ENCODE measurements at regions not wholly inside any gene's neighbourhood (a gene's known extent, or its start where the extent isn't known, plus 50 kb on each side); places are given as distances from the start of the nearest gene placed in this dataset.

- Histone ChIP-seq H3K4me1 (ENCODE audit: insufficient read depth, low read length, poor library complexity, severe bottlenecking) (no peaks in the 10 kb centered on the region), H3K27me3 (ENCODE audit: insufficient read depth, low read length, poor library complexity, severe bottlenecking) (no peaks in the 10 kb centered on the region), H3K9ac (ENCODE audit: low read depth, low read length, poor library complexity, severe bottlenecking) (no peak overlapping the region), H3K9me2 (replicated peaks; ENCODE audit: low read depth, low read length) (no peaks in the 10 kb centered on the region), H3F3A (ENCODE audit: low read depth) (no peaks in the 10 kb centered on the region), H4K20me1 (ENCODE audit: insufficient read depth, low read length, poor library complexity, severe bottlenecking) (no peaks in the 10 kb centered on the region), H3K9me3 (ENCODE audit: insufficient read depth, low read depth, low read length) (no peaks in the 10 kb centered on the region; the same call in 1 of the 2 replicates), H3K4me2 (ENCODE audit: low read depth, low read length, poor library complexity, severe bottlenecking) (no peak overlapping the region), H3K79me2 (ENCODE audit: insufficient read depth, low read length) (no peaks in the 10 kb centered on the region), H2AFZ (ENCODE audit: low read length) (no peak overlapping the region), H3K36me3 (ENCODE audit: insufficient read depth, low read length) (no peaks in the 10 kb centered on the region), H3K4me3 (ENCODE audit: low read length, poor library complexity, severe bottlenecking) (no peak overlapping the region)
- no peak for TF ChIP-seq EZH2phosphoT487 (IDR thresholded peaks at IDR 0.05; ENCODE audit: borderline replicate concordance)
Measured at GRCh38 chr10:35942057-35942456, 300.0 kb upstream of the FZD8 start.

DNA sequence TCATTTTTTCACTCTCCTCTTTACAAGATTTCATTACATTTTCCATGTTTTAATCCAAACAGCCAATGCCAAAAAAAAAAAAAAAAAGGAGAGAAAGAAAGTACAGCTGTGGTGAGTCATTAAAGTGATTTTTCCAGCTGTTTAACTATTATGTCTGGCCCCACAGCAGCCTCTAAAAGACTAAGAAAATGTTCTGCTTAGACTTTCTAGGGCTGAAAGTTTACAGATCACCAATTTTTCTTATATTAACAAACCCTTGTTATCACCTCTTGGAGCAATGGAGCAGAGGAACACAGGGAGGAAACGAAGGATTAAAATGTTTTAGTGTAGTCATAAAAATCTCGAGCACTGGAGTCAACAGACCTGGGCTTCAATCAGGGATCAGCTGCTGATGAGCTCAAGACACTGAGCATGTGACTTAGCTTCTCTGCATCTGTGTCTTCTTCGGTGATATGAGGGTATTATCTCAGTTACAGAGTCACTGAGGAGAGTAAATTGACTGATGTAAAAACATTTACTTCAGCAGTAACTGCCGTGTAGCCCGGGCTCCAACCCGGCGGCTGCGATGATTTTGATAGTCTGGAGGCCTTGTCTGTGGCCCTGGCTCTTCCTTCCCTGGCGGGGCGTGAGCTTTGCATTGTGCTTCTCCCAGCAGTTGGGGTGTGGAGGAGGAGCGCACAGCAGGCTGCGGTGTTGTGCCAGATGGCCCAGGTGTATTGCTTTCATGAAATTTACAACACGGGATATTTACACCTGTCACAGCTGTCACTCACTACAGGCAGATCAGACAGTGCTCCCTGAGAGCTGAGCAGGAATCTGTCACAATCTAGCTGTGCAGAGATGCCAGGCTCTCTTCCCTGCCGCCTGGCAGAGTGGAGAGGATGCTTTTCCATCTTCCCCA, 298.3 kb upstream of the FZD8 start:
- Histone ChIP-seq H4K20me1 (ENCODE audit: insufficient read depth, low read length, poor library complexity, severe bottlenecking) (no peaks in the 10 kb centered on the region), H3K9ac (ENCODE audit: low read depth, low read length, poor library complexity, severe bottlenecking) (no peak overlapping the region), H3K9me3 (ENCODE audit: insufficient read depth, low read depth, low read length) (no peaks in the 10 kb centered on the region; the same call in 1 of the 2 replicates), H3K9me2 (replicated peaks; ENCODE audit: low read depth, low read length) (no peaks in the 10 kb centered on the region), H3K36me3 (ENCODE audit: insufficient read depth, low read length) (no peaks in the 10 kb centered on the region), H3K27me3 (ENCODE audit: insufficient read depth, low read length, poor library complexity, severe bottlenecking) (no peaks in the 10 kb centered on the region), H3K4me3 (ENCODE audit: low read length, poor library complexity, severe bottlenecking) (no peak overlapping the region), H2AFZ (ENCODE audit: low read length) (no peak overlapping the region), H3K4me2 (ENCODE audit: low read depth, low read length, poor library complexity, severe bottlenecking) (no peak overlapping the region), H3K79me2 (ENCODE audit: insufficient read depth, low read length) (no peaks in the 10 kb centered on the region), H3F3A (ENCODE audit: low read depth) (no peaks in the 10 kb centered on the region), H3K4me1 (ENCODE audit: insufficient read depth, low read length, poor library complexity, severe bottlenecking) (no peaks in the 10 kb centered on the region)
- TF ChIP-seq EZH2phosphoT487 (IDR thresholded peaks at IDR 0.05; ENCODE audit: borderline replicate concordance): no peak
- TF ChIP-seq, protein P1, sequence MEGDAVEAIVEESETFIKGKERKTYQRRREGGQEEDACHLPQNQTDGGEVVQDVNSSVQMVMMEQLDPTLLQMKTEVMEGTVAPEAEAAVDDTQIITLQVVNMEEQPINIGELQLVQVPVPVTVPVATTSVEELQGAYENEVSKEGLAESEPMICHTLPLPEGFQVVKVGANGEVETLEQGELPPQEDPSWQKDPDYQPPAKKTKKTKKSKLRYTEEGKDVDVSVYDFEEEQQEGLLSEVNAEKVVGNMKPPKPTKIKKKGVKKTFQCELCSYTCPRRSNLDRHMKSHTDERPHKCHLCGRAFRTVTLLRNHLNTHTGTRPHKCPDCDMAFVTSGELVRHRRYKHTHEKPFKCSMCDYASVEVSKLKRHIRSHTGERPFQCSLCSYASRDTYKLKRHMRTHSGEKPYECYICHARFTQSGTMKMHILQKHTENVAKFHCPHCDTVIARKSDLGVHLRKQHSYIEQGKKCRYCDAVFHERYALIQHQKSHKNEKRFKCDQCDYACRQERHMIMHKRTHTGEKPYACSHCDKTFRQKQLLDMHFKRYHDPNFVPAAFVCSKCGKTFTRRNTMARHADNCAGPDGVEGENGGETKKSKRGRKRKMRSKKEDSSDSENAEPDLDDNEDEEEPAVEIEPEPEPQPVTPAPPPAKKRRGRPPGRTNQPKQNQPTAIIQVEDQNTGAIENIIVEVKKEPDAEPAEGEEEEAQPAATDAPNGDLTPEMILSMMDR (conservative IDR thresholded peaks at IDR 0.05; ENCODE audit: low read length): no peak

GRCh38 chr10:35938160-35938559, 296.1 kb upstream of the FZD8 start:
- H3K9ac ChIP-seq (ENCODE audit: low read depth, low read length, poor library complexity, severe bottlenecking): no peak overlapping the region
- no peaks in the 10 kb centered on the region for H4K20me1 ChIP-seq (ENCODE audit: insufficient read depth, low read length, poor library complexity, severe bottlenecking)
- H3K9me2 ChIP-seq (replicated peaks; ENCODE audit: low read depth, low read length): no peaks in the 10 kb centered on the region
- no peaks in the 10 kb centered on the region for H3K4me1 ChIP-seq (ENCODE audit: insufficient read depth, low read length, poor library complexity, severe bottlenecking)
- no peaks in the 10 kb centered on the region for H3K9me3 ChIP-seq (ENCODE audit: insufficient read depth, low read depth, low read length)
- TF ChIP-seq, protein P1 (conservative IDR thresholded peaks at IDR 0.05; ENCODE audit: low read length): no peak
- TF ChIP-seq EZH2phosphoT487 (IDR thresholded peaks at IDR 0.05; ENCODE audit: borderline replicate concordance): no peak
- H3K4me2 ChIP-seq (ENCODE audit: low read depth, low read length, poor library complexity, severe bottlenecking): no peak overlapping the region
- H3K27me3 ChIP-seq (ENCODE audit: insufficient read depth, low read length, poor library complexity, severe bottlenecking): no peaks in the 10 kb centered on the region
- no peaks in the 10 kb centered on the region for H3K36me3 ChIP-seq (ENCODE audit: insufficient read depth, low read length)
- H3K79me2 ChIP-seq (ENCODE audit: insufficient read depth, low read length): no peaks in the 10 kb centered on the region
- H3K4me3 ChIP-seq (ENCODE audit: low read length, poor library complexity, severe bottlenecking): no peak overlapping the region
- no peaks in the 10 kb centered on the region for H3F3A ChIP-seq (ENCODE audit: low read depth)
- H2AFZ ChIP-seq (ENCODE audit: low read length): no peak overlapping the region

Data from Loucy (cell line).